ENCODE measurements at regions not wholly inside any gene's neighbourhood (a gene's known extent, or its start where the extent isn't known, plus 50 kb on each side); places are given as distances from the start of the nearest gene placed in this dataset.

DNA sequence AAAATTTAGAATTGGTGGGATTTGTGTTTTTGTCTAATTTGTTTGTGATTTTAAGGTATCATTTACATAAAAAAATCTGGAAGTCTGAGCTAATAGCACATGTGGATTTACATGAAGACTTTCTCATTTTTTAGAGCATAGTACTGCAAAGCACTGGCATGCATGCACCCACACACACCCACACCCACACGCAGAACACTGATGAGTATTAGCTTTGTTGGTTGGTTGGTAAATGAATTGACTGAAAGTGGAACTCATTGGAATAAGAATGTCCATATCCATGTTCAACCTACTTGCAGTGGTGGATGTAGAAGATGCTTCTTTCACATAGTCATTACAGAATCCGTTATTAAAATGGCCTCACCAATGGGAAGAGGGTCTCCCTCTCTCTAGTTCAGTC lies 475.8 kb downstream of the PLCL1 start:
- TF ChIP-seq GATA2 (CRISPR knock-in tag; IDR thresholded peaks at IDR 0.05): no peak
- no peaks in the 10 kb centered on the region for H3K79me2 ChIP-seq (ENCODE audit: insufficient read depth)
- no peak overlapping the region for H3K4me2 ChIP-seq
- H3F3A ChIP-seq (replicated peaks; ENCODE audit: insufficient read depth): no peaks in the 10 kb centered on the region
- no peaks in the 10 kb centered on the region for H3K36me3 ChIP-seq (replicated peaks in 1 of 2; ENCODE audit: control insufficient read depth in 1 of 2, insufficient read depth in 2 of 2, low read length in 1 of 2)
- CTCF ChIA-PET: interaction anchor here (1.0 to 1.1 kb wide), 2 partner anchors 16 to 34 kb away, joined by 3 read pairs; no protein-coding TSS in a partner anchor
- peaks cover 0 to 2% of the 10 kb centered on the region in 2 experiments; a peak in 1 of 4 replicates for H3K4me1 ChIP-seq (ENCODE audit: control insufficient read depth in 1 of 2, insufficient read depth in 2 of 2, low read depth in 1 of 2, low read length in 1 of 2)
- H3K9me2 ChIP-seq: no peaks in the 10 kb centered on the region
- POLR2A ChIA-PET: no interaction called here
- H2AFZ ChIP-seq (ENCODE audit: low read depth): no peak overlapping the region
- no peaks in the 10 kb centered on the region for H3K27me3 ChIP-seq (ENCODE audit: insufficient read depth)
- no peak overlapping the region for H3K27ac ChIP-seq (ENCODE audit: low read depth in 2 of 2, low read length in 1 of 2)
- no peaks in the 10 kb centered on the region for H4K20me1 ChIP-seq (ENCODE audit: insufficient read depth)
- DNase-seq: no peak
- H3K9me3 ChIP-seq: no peaks in the 10 kb centered on the region
- no peak overlapping the region for H3K4me3 ChIP-seq (ENCODE audit: low read depth in 2 of 2, low read length in 1 of 2)
- H3K9ac ChIP-seq: no peak overlapping the region
- WGBS (ENCODE audit: low lambda C conversion rate): 69% methylated on average over 2 of the region's 2 CpGs

GRCh38 chr2:198279026-198279425 lies 474.6 kb downstream of the PLCL1 start:
- WGBS (ENCODE audit: low lambda C conversion rate): 80% methylated on average over 5 of the region's 5 CpGs

More at GRCh38 chr2:198279026-198279425, 474.6 kb downstream of the PLCL1 start:
- DNase-seq: no peak
- no peaks in the 10 kb centered on the region for H3K9me3 ChIP-seq
- H3K36me3 ChIP-seq (replicated peaks in 1 of 2; ENCODE audit: control insufficient read depth in 1 of 2, insufficient read depth in 2 of 2, low read length in 1 of 2): no peaks in the 10 kb centered on the region
- ChIA-PET CTCF (interaction anchor here (0.9 to 1.6 kb wide), 7 partner anchors 13 to 1254 kb away, joined by 3 to 10 read pairs (median 3); partner anchors contain the start of gene PLCL1), POLR2A (no interaction called here)
- H3K4me1 ChIP-seq (ENCODE audit: control insufficient read depth in 1 of 2, insufficient read depth in 2 of 2, low read depth in 1 of 2, low read length in 1 of 2): peaks cover 0 to 2% of the 10 kb centered on the region in 2 experiments; a peak in 1 of 4 replicates
- no peak overlapping the region for H3K27ac ChIP-seq (ENCODE audit: low read depth in 2 of 2, low read length in 1 of 2)
- no peaks in the 10 kb centered on the region for H4K20me1 ChIP-seq (ENCODE audit: insufficient read depth)
- no peaks in the 10 kb centered on the region for H3K79me2 ChIP-seq (ENCODE audit: insufficient read depth)
- no peak overlapping the region for H3K4me2 ChIP-seq
- TF ChIP-seq MEF2A (IDR thresholded peaks at IDR 0.05; ENCODE audit: borderline replicate concordance, low read depth): no peak
- no peak for TF ChIP-seq JUND (IDR thresholded peaks at IDR 0.05)
- no peak for TF ChIP-seq SIN3A (IDR thresholded peaks at IDR 0.05; ENCODE audit: borderline replicate concordance, low read depth, low read length)
- TF ChIP-seq EZH2phosphoT487 (IDR thresholded peaks at IDR 0.05; ENCODE audit: borderline replicate concordance, low read depth): no peak
- no peak for TF ChIP-seq TEAD4 (IDR thresholded peaks at IDR 0.05; ENCODE audit: borderline replicate concordance, insufficient read depth)
- TF ChIP-seq, protein P1, sequence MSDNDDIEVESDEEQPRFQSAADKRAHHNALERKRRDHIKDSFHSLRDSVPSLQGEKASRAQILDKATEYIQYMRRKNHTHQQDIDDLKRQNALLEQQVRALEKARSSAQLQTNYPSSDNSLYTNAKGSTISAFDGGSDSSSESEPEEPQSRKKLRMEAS (IDR thresholded peaks at IDR 0.05; ENCODE audit: low read depth): no peak
- no peak for TF ChIP-seq USF2 (IDR thresholded peaks at IDR 0.05; ENCODE audit: borderline replicate concordance, low read depth, low read length)
- no peak for TF ChIP-seq GATA2 (CRISPR knock-in tag; IDR thresholded peaks at IDR 0.05)
- TF ChIP-seq, protein P2, sequence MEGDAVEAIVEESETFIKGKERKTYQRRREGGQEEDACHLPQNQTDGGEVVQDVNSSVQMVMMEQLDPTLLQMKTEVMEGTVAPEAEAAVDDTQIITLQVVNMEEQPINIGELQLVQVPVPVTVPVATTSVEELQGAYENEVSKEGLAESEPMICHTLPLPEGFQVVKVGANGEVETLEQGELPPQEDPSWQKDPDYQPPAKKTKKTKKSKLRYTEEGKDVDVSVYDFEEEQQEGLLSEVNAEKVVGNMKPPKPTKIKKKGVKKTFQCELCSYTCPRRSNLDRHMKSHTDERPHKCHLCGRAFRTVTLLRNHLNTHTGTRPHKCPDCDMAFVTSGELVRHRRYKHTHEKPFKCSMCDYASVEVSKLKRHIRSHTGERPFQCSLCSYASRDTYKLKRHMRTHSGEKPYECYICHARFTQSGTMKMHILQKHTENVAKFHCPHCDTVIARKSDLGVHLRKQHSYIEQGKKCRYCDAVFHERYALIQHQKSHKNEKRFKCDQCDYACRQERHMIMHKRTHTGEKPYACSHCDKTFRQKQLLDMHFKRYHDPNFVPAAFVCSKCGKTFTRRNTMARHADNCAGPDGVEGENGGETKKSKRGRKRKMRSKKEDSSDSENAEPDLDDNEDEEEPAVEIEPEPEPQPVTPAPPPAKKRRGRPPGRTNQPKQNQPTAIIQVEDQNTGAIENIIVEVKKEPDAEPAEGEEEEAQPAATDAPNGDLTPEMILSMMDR (IDR thresholded peaks at IDR 0.05): no peak
- TF ChIP-seq RXRA (IDR thresholded peaks at IDR 0.05; ENCODE audit: borderline replicate concordance, low read depth): no peak
- no peak for TF ChIP-seq RCOR1 (IDR thresholded peaks at IDR 0.05; ENCODE audit: low read length)
- no peak for TF ChIP-seq USF1 (IDR thresholded peaks at IDR 0.05; ENCODE audit: borderline replicate concordance, low read depth)
- no peaks in the 10 kb centered on the region for H3K27me3 ChIP-seq (ENCODE audit: insufficient read depth)
- no peaks in the 10 kb centered on the region for H3F3A ChIP-seq (replicated peaks; ENCODE audit: insufficient read depth)
- H3K9ac ChIP-seq: no peak overlapping the region
- H3K9me2 ChIP-seq: no peaks in the 10 kb centered on the region
- H2AFZ ChIP-seq (ENCODE audit: low read depth): no peak overlapping the region
- no peak overlapping the region for H3K4me3 ChIP-seq (ENCODE audit: low read depth in 2 of 2, low read length in 1 of 2)
